ENCODE measurements at regions not wholly inside any gene's neighbourhood (a gene's known extent, or its start where the extent isn't known, plus 50 kb on each side); places are given as distances from the start of the nearest gene placed in this dataset.
"Not testable (repeated sequence)": the region's sequence is repeated elsewhere in the genome, so short reads cannot be mapped to it uniquely, and the experiment has no call there.

GRCh38 chr13:80074143-80074752, 266.7 kb downstream of the SPRY2 start:
- Mint-ChIP-seq H3K27ac (no peak overlapping the region), H3K4me3 (no peak overlapping the region), H3K36me3 (no peaks in the 10 kb centered on the region), H3K9me3 (peaks cover 4% of the 10 kb centered on the region), H3K4me1 (no peaks in the 10 kb centered on the region), H3K27me3 (no peaks in the 10 kb centered on the region)
- DNase-seq = no peak
- CTCF ChIA-PET = no interaction called here

GRCh38 chr13:80072231-80072630, 268.7 kb downstream of the SPRY2 start:
- H3K9me3 Mint-ChIP-seq = peaks cover 4% of the 10 kb centered on the region
- CTCF ChIA-PET = no interaction called here

GRCh38 chr13:80070024-80070703, 270.8 kb downstream of the SPRY2 start:
- no peaks in the 10 kb centered on the region for H3K27me3 Mint-ChIP-seq
- no peak overlapping the region for H3K4me3 Mint-ChIP-seq
- CTCF ChIA-PET = no interaction called here
- H3K4me1 Mint-ChIP-seq = no peaks in the 10 kb centered on the region
- peaks cover 4% of the 10 kb centered on the region for H3K9me3 Mint-ChIP-seq
- no peak for DNase-seq
- no peaks in the 10 kb centered on the region for H3K36me3 Mint-ChIP-seq
- H3K27ac Mint-ChIP-seq = no peak overlapping the region

More at GRCh38 chr13:80072231-80072630, 268.7 kb downstream of the SPRY2 start:
- H3K27ac Mint-ChIP-seq = no peak overlapping the region
- no peaks in the 10 kb centered on the region for H3K27me3 Mint-ChIP-seq
- no peak for DNase-seq
- no peaks in the 10 kb centered on the region for H3K36me3 Mint-ChIP-seq
- H3K4me1 Mint-ChIP-seq = no peaks in the 10 kb centered on the region
- no peak overlapping the region for H3K4me3 Mint-ChIP-seq

- CTCF ChIA-PET = no interaction called here
- no peak for DNase-seq
- no peaks in the 10 kb centered on the region for H3K36me3 Mint-ChIP-seq
- no peaks in the 10 kb centered on the region for H3K9me3 Mint-ChIP-seq
- no peak overlapping the region for H3K4me3 Mint-ChIP-seq
- H3K4me1 Mint-ChIP-seq = no peaks in the 10 kb centered on the region
- no peaks in the 10 kb centered on the region for H3K27me3 Mint-ChIP-seq
- H3K27ac Mint-ChIP-seq = no peak overlapping the region
These were observed 271.6 kb downstream of the SPRY2 start for GRCh38 chr13:80069374-80069773.

GRCh38 chr13:80065996-80066395, 274.9 kb downstream of the SPRY2 start:
- Mint-ChIP-seq H3K4me3 (no peak overlapping the region), H3K36me3 (no peaks in the 10 kb centered on the region), H3K4me1 (no peaks in the 10 kb centered on the region), H3K27ac (no peak overlapping the region), H3K27me3 (no peaks in the 10 kb centered on the region), H3K9me3 (no peaks in the 10 kb centered on the region)
- CTCF ChIA-PET = no interaction called here
- DNase-seq = no peak

- H3K4me1 Mint-ChIP-seq, H3K36me3 Mint-ChIP-seq, H3K9me3 Mint-ChIP-seq, CTCF ChIA-PET, H3K4me3 Mint-ChIP-seq, DNase-seq, H3K27ac Mint-ChIP-seq, H3K27me3 Mint-ChIP-seq: not testable (repeated sequence)
These were observed 278.5 kb downstream of the SPRY2 start for GRCh38 chr13:80062416-80062815.

- H3K27me3 Mint-ChIP-seq = no peaks in the 10 kb centered on the region
These were observed 281.1 kb downstream of the SPRY2 start for GRCh38 chr13:80059789-80060188.

GRCh38 chr13:80058626-80059025, 282.3 kb downstream of the SPRY2 start:
- no peaks in the 10 kb centered on the region for H3K4me1 Mint-ChIP-seq
- H3K36me3 Mint-ChIP-seq = no peaks in the 10 kb centered on the region
- no peak overlapping the region for H3K4me3 Mint-ChIP-seq
- no peaks in the 10 kb centered on the region for H3K27me3 Mint-ChIP-seq
- CTCF ChIA-PET = no interaction called here
- H3K9me3 Mint-ChIP-seq = no peaks in the 10 kb centered on the region
- no peak for DNase-seq
- no peak overlapping the region for H3K27ac Mint-ChIP-seq

More at GRCh38 chr13:80059789-80060188, 281.1 kb downstream of the SPRY2 start:
- H3K27ac Mint-ChIP-seq = no peak overlapping the region
- no peak for DNase-seq
- H3K36me3 Mint-ChIP-seq = no peaks in the 10 kb centered on the region
- H3K9me3 Mint-ChIP-seq = no peaks in the 10 kb centered on the region
- H3K4me1 Mint-ChIP-seq = no peaks in the 10 kb centered on the region
- no peak overlapping the region for H3K4me3 Mint-ChIP-seq
- CTCF ChIA-PET = no interaction called here

GRCh38 chr13:80055847-80056246, 285.1 kb downstream of the SPRY2 start:
- H3K36me3 Mint-ChIP-seq = no peaks in the 10 kb centered on the region

GRCh38 chr13:80054806-80055205, 286.1 kb downstream of the SPRY2 start:
- H3K9me3 Mint-ChIP-seq = peaks cover 2% of the 10 kb centered on the region

More at GRCh38 chr13:80055847-80056246, 285.1 kb downstream of the SPRY2 start:
- H3K4me1 Mint-ChIP-seq = no peaks in the 10 kb centered on the region
- no peak overlapping the region for H3K4me3 Mint-ChIP-seq
- H3K27ac Mint-ChIP-seq = no peak overlapping the region
- no peak for DNase-seq
- H3K27me3 Mint-ChIP-seq = no peaks in the 10 kb centered on the region
- peaks cover 2% of the 10 kb centered on the region for H3K9me3 Mint-ChIP-seq
- CTCF ChIA-PET = no interaction called here

GRCh38 chr13:80052286-80052685, 288.6 kb downstream of the SPRY2 start:
- Mint-ChIP-seq H3K36me3 (no peaks in the 10 kb centered on the region), H3K4me1 (peaks cover 9% of the 10 kb centered on the region), H3K4me3 (no peak overlapping the region), H3K27ac (no peak overlapping the region), H3K9me3 (peaks cover 2% of the 10 kb centered on the region), H3K27me3 (no peaks in the 10 kb centered on the region)
- DNase-seq = no peak
- CTCF ChIA-PET = no interaction called here

More at GRCh38 chr13:80054806-80055205, 286.1 kb downstream of the SPRY2 start:
- H3K36me3 Mint-ChIP-seq = no peaks in the 10 kb centered on the region
- no peaks in the 10 kb centered on the region for H3K4me1 Mint-ChIP-seq
- CTCF ChIA-PET = no interaction called here
- no peak for DNase-seq
- H3K27ac Mint-ChIP-seq = no peak overlapping the region
- H3K27me3 Mint-ChIP-seq = no peaks in the 10 kb centered on the region
- H3K4me3 Mint-ChIP-seq = no peak overlapping the region

GRCh38 chr13:80050252-80050651, 290.7 kb downstream of the SPRY2 start:
- H3K4me3 Mint-ChIP-seq = no peak overlapping the region
- no peaks in the 10 kb centered on the region for H3K27me3 Mint-ChIP-seq
- DNase-seq = no peak
- CTCF ChIA-PET = no interaction called here
- H3K9me3 Mint-ChIP-seq = peaks cover 2% of the 10 kb centered on the region
- H3K36me3 Mint-ChIP-seq = no peaks in the 10 kb centered on the region
- peaks cover 9% of the 10 kb centered on the region for H3K4me1 Mint-ChIP-seq
- no peak overlapping the region for H3K27ac Mint-ChIP-seq

GRCh38 chr13:80048802-80049201, 292.1 kb downstream of the SPRY2 start:
- no peak overlapping the region for H3K27ac Mint-ChIP-seq

GRCh38 chr13:80048030-80048429, 292.9 kb downstream of the SPRY2 start:
- peaks cover 2% of the 10 kb centered on the region for H3K9me3 Mint-ChIP-seq
- CTCF ChIA-PET = no interaction called here
- peaks cover 9% of the 10 kb centered on the region for H3K4me1 Mint-ChIP-seq
- no peaks in the 10 kb centered on the region for H3K36me3 Mint-ChIP-seq
- no peak overlapping the region for H3K27ac Mint-ChIP-seq
- no peak for DNase-seq
- no peaks in the 10 kb centered on the region for H3K27me3 Mint-ChIP-seq
- H3K4me3 Mint-ChIP-seq = no peak overlapping the region

More at GRCh38 chr13:80048802-80049201, 292.1 kb downstream of the SPRY2 start:
- H3K27me3 Mint-ChIP-seq = no peaks in the 10 kb centered on the region
- H3K4me3 Mint-ChIP-seq = no peak overlapping the region
- CTCF ChIA-PET = no interaction called here
- H3K4me1 Mint-ChIP-seq = peaks cover 9% of the 10 kb centered on the region
- H3K9me3 Mint-ChIP-seq = peaks cover 2% of the 10 kb centered on the region
- DNase-seq = peak; percentile 49
- H3K36me3 Mint-ChIP-seq = no peaks in the 10 kb centered on the region

GRCh38 chr13:80047406-80047805, 293.5 kb downstream of the SPRY2 start:
- peaks cover 9% of the 10 kb centered on the region for H3K4me1 Mint-ChIP-seq
- CTCF ChIA-PET = no interaction called here
- no peak overlapping the region for H3K4me3 Mint-ChIP-seq
- DNase-seq = no peak
- H3K36me3 Mint-ChIP-seq = no peaks in the 10 kb centered on the region
- no peaks in the 10 kb centered on the region for H3K27me3 Mint-ChIP-seq
- H3K9me3 Mint-ChIP-seq = peaks cover 2% of the 10 kb centered on the region
- no peak overlapping the region for H3K27ac Mint-ChIP-seq

All from activated naive CD4-positive, alpha-beta T cell treated with anti-CD3 and anti-CD28 coated beads, Interleukin-2, amount 10 ng/mL, durations not matched to agents 7 days and 5 days (primary cell).